ENCODE measurements at regions not wholly inside any gene's neighbourhood (a gene's known extent, or its start where the extent isn't known, plus 50 kb on each side); places are given as distances from the start of the nearest gene placed in this dataset.

DNA sequence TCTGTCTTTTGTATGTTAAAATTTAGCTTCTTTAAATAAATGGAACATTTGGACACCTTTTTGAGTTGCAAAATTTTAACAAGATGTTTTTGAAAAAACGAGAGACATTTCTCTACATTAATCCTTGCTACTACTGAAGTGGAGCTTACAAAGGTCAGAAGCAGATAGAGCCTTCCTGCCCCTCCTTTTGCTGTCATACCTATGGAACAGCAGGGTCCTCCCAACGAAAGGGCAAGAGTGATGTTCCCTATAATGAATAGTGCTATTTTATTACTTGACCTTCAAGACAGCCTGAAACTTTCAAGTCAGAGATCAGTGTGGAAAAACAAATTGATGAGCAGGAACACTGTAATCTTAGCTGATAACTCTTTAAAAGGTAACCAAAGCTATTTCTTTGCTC lies 1538.9 kb downstream of the PLA2G4A start:
- WGBS, 2 donors: 35 to 38% methylated on average over 2 of the region's 2 CpGs
- TF ChIP-seq POLR2A (IDR thresholded peaks at IDR 0.05) (no peak), CTCF (IDR thresholded peaks at IDR 0.05) (no peak)
- H3K4me3 ChIP-seq (ENCODE audit: low read depth, poor library complexity, severe bottlenecking): no peak overlapping the region
- intact Hi-C loops (cut with DNase I; ENCODE audit: low total_unique reads): no loop called here
- no peak for DNase-seq (ENCODE audit: low spot score in 2 of 2)

GRCh38 chr1:188371295-188371806 lies 1542.6 kb downstream of the PLA2G4A start:
- TF ChIP-seq POLR2A (IDR thresholded peaks at IDR 0.05): no peak
- no peak for TF ChIP-seq CTCF (IDR thresholded peaks at IDR 0.05)
- H3K4me3 ChIP-seq (ENCODE audit: low read depth, poor library complexity, severe bottlenecking): no peak overlapping the region
- no peak for DNase-seq (ENCODE audit: low spot score in 2 of 2)
- WGBS, 2 donors: 69 to 70% methylated on average over 1 of the region's 1 CpG
- intact Hi-C loops (cut with DNase I; ENCODE audit: low total_unique reads): no loop called here

DNA sequence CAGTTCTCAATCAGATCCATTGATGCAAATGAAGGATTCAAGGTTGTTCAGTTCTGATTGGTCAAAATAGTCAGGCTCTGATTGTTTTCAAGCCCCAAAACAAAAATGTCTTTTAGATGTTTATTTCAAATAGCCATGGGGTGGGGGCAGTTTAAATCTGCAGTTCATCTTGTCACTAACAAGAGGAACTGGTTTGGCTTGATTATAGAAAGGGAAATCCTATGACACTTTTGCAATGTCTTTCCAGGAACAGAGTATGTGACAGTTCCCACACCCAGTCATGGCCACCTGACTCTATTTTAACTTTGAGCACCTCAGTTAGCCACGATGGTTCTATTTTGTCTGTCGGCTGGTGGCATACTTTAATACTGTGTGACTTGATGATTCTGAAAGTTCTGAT lies 1544.1 kb downstream of the PLA2G4A start:
- no peak for DNase-seq (ENCODE audit: low spot score in 2 of 2)
- TF ChIP-seq CTCF (IDR thresholded peaks at IDR 0.05): no peak
- TF ChIP-seq POLR2A (IDR thresholded peaks at IDR 0.05): no peak
- intact Hi-C loops (cut with DNase I; ENCODE audit: low total_unique reads): no loop called here
- no peak overlapping the region for H3K4me3 ChIP-seq (ENCODE audit: low read depth, poor library complexity, severe bottlenecking)
- 74 to 97% methylated on average over 2 of the region's 2 CpGs for WGBS, 2 donors

- DNase-seq (ENCODE audit: low spot score in 2 of 2): no peak
- intact Hi-C loops (cut with DNase I; ENCODE audit: low total_unique reads): no loop called here
- no peak overlapping the region for H3K4me3 ChIP-seq (ENCODE audit: low read depth, poor library complexity, severe bottlenecking)
- 86 to 88% methylated on average over 2 of the region's 2 CpGs for WGBS, 2 donors
- TF ChIP-seq POLR2A (IDR thresholded peaks at IDR 0.05) (no peak), CTCF (IDR thresholded peaks at IDR 0.05) (no peak)
Measured at GRCh38 chr1:188382851-188383250, 1554.1 kb downstream of the PLA2G4A start.

DNA sequence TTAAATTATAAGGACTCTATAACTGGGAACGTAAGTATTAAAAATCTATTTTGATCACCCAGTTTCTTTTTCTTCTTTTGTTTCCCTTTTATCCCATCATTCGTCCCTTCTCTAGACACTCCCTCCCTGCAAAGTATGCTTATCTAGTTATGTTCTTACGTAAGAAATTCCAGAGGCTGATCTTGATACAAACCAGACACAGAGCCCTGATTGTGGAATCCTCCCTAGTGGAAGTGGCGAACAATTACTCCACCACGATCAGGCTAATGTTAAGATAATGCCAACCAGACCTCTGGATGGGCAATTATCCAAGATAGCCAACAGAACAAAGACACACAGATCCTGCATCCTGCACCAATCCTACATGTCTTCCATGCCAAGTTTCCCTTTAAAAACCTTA lies 1557.4 kb downstream of the PLA2G4A start:
- TF ChIP-seq CTCF (IDR thresholded peaks at IDR 0.05): no peak
- TF ChIP-seq POLR2A (IDR thresholded peaks at IDR 0.05): no peak
- no peak overlapping the region for H3K4me3 ChIP-seq (ENCODE audit: low read depth, poor library complexity, severe bottlenecking)
- intact Hi-C loops (cut with DNase I; ENCODE audit: low total_unique reads): no loop called here
- DNase-seq (ENCODE audit: low spot score in 2 of 2): no peak
- WGBS, 2 donors: 65 to 74% methylated on average over 5 of the region's 5 CpGs

GRCh38 chr1:188386666-188387065 lies 1557.9 kb downstream of the PLA2G4A start:
- H3K4me3 ChIP-seq (ENCODE audit: low read depth, poor library complexity, severe bottlenecking): no peak overlapping the region
- TF ChIP-seq CTCF (IDR thresholded peaks at IDR 0.05) (no peak), POLR2A (IDR thresholded peaks at IDR 0.05) (no peak)
- no peak for DNase-seq (ENCODE audit: low spot score in 2 of 2)
- intact Hi-C loops (cut with DNase I; ENCODE audit: low total_unique reads): no loop called here
- WGBS, 2 donors: 64 to 74% methylated on average over 3 of the region's 3 CpGs
